ENCODE measurements at regions not wholly inside any gene's neighbourhood (a gene's known extent, or its start where the extent isn't known, plus 50 kb on each side); places are given as distances from the start of the nearest gene placed in this dataset.
"Not testable (repeated sequence)": the region's sequence is repeated elsewhere in the genome, so short reads cannot be mapped to it uniquely, and the experiment has no call there.

DNA sequence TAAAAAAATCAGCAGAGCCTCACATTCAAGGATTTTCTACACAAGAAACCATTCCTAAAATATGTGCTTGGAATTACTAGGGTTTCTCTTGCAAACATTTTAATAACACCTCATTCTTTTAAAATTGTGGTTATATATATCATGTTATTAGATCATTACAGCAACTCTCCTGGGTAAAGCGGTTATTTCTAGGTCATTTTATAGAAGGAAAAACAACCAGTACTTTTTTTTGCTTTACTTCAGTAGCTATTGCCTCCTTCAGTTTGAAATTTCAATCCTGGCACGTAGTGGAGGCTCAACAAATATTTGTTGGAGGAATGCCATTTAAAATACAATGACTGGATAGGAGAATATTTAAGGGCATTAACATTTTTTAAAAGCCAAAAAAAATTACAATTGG, 220.6 kb downstream of the CDRT15L2 start:
- H3K4me1 Mint-ChIP-seq (ENCODE audit: low read depth) = no peaks in the 10 kb centered on the region
- Histone ChIP-seq H3K9me3 (ENCODE audit: control insufficient read depth in 1 of 2, insufficient read depth in 1 of 2, low read length in 2 of 2) (no peaks in the 10 kb centered on the region), H3K27ac (ENCODE audit: low read depth in 1 of 2, low read length in 2 of 2) (no peak overlapping the region), H3K27me3 (ENCODE audit: control insufficient read depth in 1 of 2, insufficient read depth in 2 of 2, low read length in 2 of 2) (peaks cover 0 to 3% of the 10 kb centered on the region in 2 experiments), H3K4me3 (ENCODE audit: low read length) (no peak overlapping the region), H3K36me3 (ENCODE audit: insufficient read depth, low read length) (no peaks in the 10 kb centered on the region), H3K4me1 (ENCODE audit: insufficient read depth, low read length) (no peaks in the 10 kb centered on the region)
- ATAC-seq (ENCODE audit: poor library complexity) (no peak), DNase-seq (no peak)
- POLR2A ChIA-PET = no interaction called here
- no peak overlapping the region for H3K4me3 Mint-ChIP-seq
- H3K36me3 Mint-ChIP-seq (ENCODE audit: low read depth) = no peaks in the 10 kb centered on the region
- CTCF ChIA-PET = no interaction called here
- H3K27ac Mint-ChIP-seq = no peak overlapping the region
- TF ChIP-seq, protein P1, sequence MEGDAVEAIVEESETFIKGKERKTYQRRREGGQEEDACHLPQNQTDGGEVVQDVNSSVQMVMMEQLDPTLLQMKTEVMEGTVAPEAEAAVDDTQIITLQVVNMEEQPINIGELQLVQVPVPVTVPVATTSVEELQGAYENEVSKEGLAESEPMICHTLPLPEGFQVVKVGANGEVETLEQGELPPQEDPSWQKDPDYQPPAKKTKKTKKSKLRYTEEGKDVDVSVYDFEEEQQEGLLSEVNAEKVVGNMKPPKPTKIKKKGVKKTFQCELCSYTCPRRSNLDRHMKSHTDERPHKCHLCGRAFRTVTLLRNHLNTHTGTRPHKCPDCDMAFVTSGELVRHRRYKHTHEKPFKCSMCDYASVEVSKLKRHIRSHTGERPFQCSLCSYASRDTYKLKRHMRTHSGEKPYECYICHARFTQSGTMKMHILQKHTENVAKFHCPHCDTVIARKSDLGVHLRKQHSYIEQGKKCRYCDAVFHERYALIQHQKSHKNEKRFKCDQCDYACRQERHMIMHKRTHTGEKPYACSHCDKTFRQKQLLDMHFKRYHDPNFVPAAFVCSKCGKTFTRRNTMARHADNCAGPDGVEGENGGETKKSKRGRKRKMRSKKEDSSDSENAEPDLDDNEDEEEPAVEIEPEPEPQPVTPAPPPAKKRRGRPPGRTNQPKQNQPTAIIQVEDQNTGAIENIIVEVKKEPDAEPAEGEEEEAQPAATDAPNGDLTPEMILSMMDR (IDR thresholded peaks at IDR 0.05) = no peak
- intact Hi-C loops (cut with DNase I, micrococcal nuclease) = no loop called here
- H3K27me3 Mint-ChIP-seq = peaks cover 4% of the 10 kb centered on the region
- no peaks in the 10 kb centered on the region for H3K9me3 Mint-ChIP-seq

DNA sequence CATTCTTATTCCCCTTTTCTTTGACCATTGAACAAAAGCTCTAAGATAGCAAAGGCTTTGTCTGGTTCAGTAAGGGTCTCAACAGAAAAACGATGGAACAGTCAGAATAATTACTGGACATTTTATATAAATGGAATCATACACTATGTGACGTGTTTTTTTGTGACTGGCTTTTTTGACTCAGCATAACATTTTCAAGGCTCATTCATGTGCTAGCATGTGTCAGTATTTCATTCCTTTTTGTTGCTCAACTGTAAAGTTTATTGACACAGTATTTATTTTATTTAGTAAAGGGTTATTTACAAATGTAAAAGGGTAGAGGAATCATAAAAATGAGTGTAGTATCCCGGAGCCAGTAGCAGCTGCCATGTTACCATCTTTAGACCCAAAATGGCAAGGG, 226.2 kb downstream of the CDRT15L2 start:
- CTCF ChIA-PET = no interaction called here
- no peaks in the 10 kb centered on the region for H3K36me3 Mint-ChIP-seq (ENCODE audit: low read depth)

DNA sequence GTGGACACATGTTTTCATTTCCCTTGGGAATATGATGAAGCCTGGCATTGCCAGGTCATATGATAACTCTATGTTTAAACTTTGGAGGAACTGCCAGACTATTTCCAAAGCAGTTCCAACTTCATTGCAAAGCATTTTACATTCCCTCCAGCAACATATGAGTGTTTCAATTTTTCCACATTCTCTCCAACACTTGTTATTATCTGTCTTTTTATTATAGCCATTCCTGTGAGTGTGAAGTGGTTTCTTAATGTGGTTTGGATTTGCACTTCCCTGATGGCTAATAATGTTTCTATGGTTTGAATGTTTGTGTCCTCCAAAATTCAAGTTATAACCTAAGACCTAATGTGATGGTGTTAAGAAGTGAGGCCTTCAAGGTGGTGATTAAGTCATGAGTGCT, 228.0 kb downstream of the CDRT15L2 start:
- ATAC-seq (ENCODE audit: poor library complexity); H3K4me3 ChIP-seq (ENCODE audit: low read length); intact Hi-C loops (cut with DNase I, micrococcal nuclease); POLR2A ChIA-PET; H3K9me3 Mint-ChIP-seq; H3K27me3 ChIP-seq (ENCODE audit: control insufficient read depth in 1 of 2, insufficient read depth in 2 of 2, low read length in 2 of 2); H3K27ac Mint-ChIP-seq; H3K36me3 ChIP-seq (ENCODE audit: insufficient read depth, low read length); DNase-seq; H3K4me1 Mint-ChIP-seq (ENCODE audit: low read depth); H3K4me1 ChIP-seq (ENCODE audit: insufficient read depth, low read length); H3K4me3 Mint-ChIP-seq; H3K36me3 Mint-ChIP-seq (ENCODE audit: low read depth); H3K9me3 ChIP-seq (ENCODE audit: control insufficient read depth in 1 of 2, insufficient read depth in 1 of 2, low read length in 2 of 2); CTCF ChIA-PET; H3K27ac ChIP-seq (ENCODE audit: low read depth in 1 of 2, low read length in 2 of 2): not testable (repeated sequence)
- H3K27me3 Mint-ChIP-seq = peaks cover 16% of the 10 kb centered on the region

More for the DNA sequence above, 226.2 kb downstream of the CDRT15L2 start:
- no peaks in the 10 kb centered on the region for H3K4me1 ChIP-seq (ENCODE audit: insufficient read depth, low read length)
- no peak overlapping the region for H3K27ac Mint-ChIP-seq
- TF ChIP-seq, protein P1 (IDR thresholded peaks at IDR 0.05) = no peak
- peaks cover 3 to 6% of the 10 kb centered on the region in 2 experiments for H3K27me3 ChIP-seq (ENCODE audit: control insufficient read depth in 1 of 2, insufficient read depth in 2 of 2, low read length in 2 of 2)
- ATAC-seq (ENCODE audit: poor library complexity) = no peak
- no peaks in the 10 kb centered on the region for H3K36me3 ChIP-seq (ENCODE audit: insufficient read depth, low read length)
- no peak overlapping the region for H3K4me3 ChIP-seq (ENCODE audit: low read length)
- peaks cover 6% of the 10 kb centered on the region for H3K9me3 Mint-ChIP-seq
- H3K4me1 Mint-ChIP-seq (ENCODE audit: low read depth) = no peaks in the 10 kb centered on the region
- no peak overlapping the region for H3K27ac ChIP-seq (ENCODE audit: low read depth in 1 of 2, low read length in 2 of 2)
- peaks cover 0 to 4% of the 10 kb centered on the region in 2 experiments for H3K9me3 ChIP-seq (ENCODE audit: control insufficient read depth in 1 of 2, insufficient read depth in 1 of 2, low read length in 2 of 2)
- no peak overlapping the region for H3K4me3 Mint-ChIP-seq
- no peak for DNase-seq
- intact Hi-C loops (cut with DNase I, micrococcal nuclease) = no loop called here
- POLR2A ChIA-PET = no interaction called here
- H3K27me3 Mint-ChIP-seq = peaks cover 6% of the 10 kb centered on the region

DNA sequence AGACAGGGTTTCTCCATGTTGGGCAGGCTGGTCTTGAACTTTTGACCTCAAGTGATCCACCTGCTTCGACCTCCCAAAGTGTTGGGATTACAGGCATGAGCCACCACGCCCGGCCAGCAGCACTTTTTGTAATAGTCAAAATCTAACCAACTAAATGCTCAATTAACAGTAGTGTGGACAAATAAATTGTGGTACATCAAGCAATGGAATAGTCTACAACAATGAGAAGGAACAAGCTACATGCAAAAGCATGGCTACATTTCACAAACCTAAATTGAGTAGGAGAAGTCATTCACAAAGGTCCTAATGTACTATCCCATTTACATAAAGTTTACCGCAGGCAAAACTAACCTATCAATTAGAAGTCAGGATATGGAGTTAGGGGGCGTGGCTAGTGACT, 227.4 kb downstream of the USP22 start:
- POLR2A ChIA-PET; H3K27me3 ChIP-seq (ENCODE audit: control insufficient read depth in 1 of 2, insufficient read depth in 2 of 2, low read length in 2 of 2); H3K36me3 ChIP-seq (ENCODE audit: insufficient read depth, low read length); H3K27ac Mint-ChIP-seq; DNase-seq; H3K9me3 ChIP-seq (ENCODE audit: control insufficient read depth in 1 of 2, insufficient read depth in 1 of 2, low read length in 2 of 2); H3K4me1 Mint-ChIP-seq (ENCODE audit: low read depth); H3K4me1 ChIP-seq (ENCODE audit: insufficient read depth, low read length); H3K4me3 ChIP-seq (ENCODE audit: low read length); H3K36me3 Mint-ChIP-seq (ENCODE audit: low read depth); H3K4me3 Mint-ChIP-seq; CTCF ChIA-PET; intact Hi-C loops (cut with DNase I, micrococcal nuclease); ATAC-seq (ENCODE audit: poor library complexity); H3K27ac ChIP-seq (ENCODE audit: low read depth in 1 of 2, low read length in 2 of 2); H3K9me3 Mint-ChIP-seq: not testable (repeated sequence)
- H3K27me3 Mint-ChIP-seq = peaks cover 45% of the 10 kb centered on the region

Measured in CD4-positive, alpha-beta T cell (primary cell).